NCI-H128 (cell line): ENCODE measurements at regions not wholly inside any gene's neighbourhood (a gene's known extent, or its start where the extent isn't known, plus 50 kb on each side); places are given as distances from the start of the nearest gene placed in this dataset.
"Not testable (repeated sequence)": the region's sequence is repeated elsewhere in the genome, so short reads cannot be mapped to it uniquely, and the experiment has no call there.

Experiments
- DNase-seq: peaks from one replicate; lab custom pipeline; 2025; ENCODE audit not compliant: unreplicated experiment; lab: John Stamatoyannopoulos, UW

GRCh38 chr14:95597784-95598211, 62.9 kb downstream of the GLRX5 start:
- no peak for DNase-seq

- no peak for DNase-seq
These were observed 66.8 kb downstream of the GLRX5 start for GRCh38 chr14:95601650-95602049.

GRCh38 chr14:95603415-95603814, 68.6 kb downstream of the GLRX5 start:
- no peak for DNase-seq

- no peak for DNase-seq
These were observed 71.4 kb downstream of the GLRX5 start for GRCh38 chr14:95606266-95606665.

GRCh38 chr14:95608637-95609235, 73.9 kb downstream of the GLRX5 start:
- no peak for DNase-seq

- DNase-seq = peak; percentile 8
These were observed 74.6 kb downstream of the GLRX5 start for GRCh38 chr14:95609398-95609990.

- no peak for DNase-seq
These were observed 74.8 kb upstream of the TCL1B start for GRCh38 chr14:95611293-95611880.

- no peak for DNase-seq
These were observed 71.9 kb upstream of the TCL1B start for GRCh38 chr14:95614349-95614748.

- DNase-seq = no peak
These were observed 69.5 kb upstream of the TCL1B start for GRCh38 chr14:95616745-95617144.

GRCh38 chr14:95619785-95620417, 66.3 kb upstream of the TCL1B start:
- no peak for DNase-seq

- no peak for DNase-seq
These were observed 65.6 kb upstream of the TCL1B start for GRCh38 chr14:95620659-95621059.

- DNase-seq = no peak
These were observed 63.0 kb upstream of the TCL1B start for GRCh38 chr14:95623195-95623594.

GRCh38 chr14:95625710-95626109, 60.5 kb upstream of the TCL1B start:
- DNase-seq = not testable (repeated sequence)

- no peak for DNase-seq
These were observed 51.2 kb upstream of the TCL1B start for GRCh38 chr14:95635051-95635450.
